DOHH2 (cell line): ENCODE measurements at regions not wholly inside any gene's neighbourhood (a gene's known extent, or its start where the extent isn't known, plus 50 kb on each side); places are given as distances from the start of the nearest gene placed in this dataset.

Experiments
- H3F3A ChIP-seq: fragments of 200-600 bp; sonication (generic), shearing (Covaris generic); 2 replicates; pipeline ENCODE4 v1.6.0; 2016; ENCODE audit warnings: antibody characterized with exemption, mild to moderate bottlenecking; ENCODE audit not compliant: control insufficient read depth, insufficient read depth
- H3K27ac ChIP-seq: fragments of 200-600 bp; sonication (generic); 2 replicates; pipeline ENCODE4 v1.5.1; 2014; ENCODE audit warnings: low read depth, mild to moderate bottlenecking, low read length, moderate library complexity
- H3K27me3 ChIP-seq: fragments of 200-600 bp; sonication (generic); 2 replicates; pipeline ENCODE4 v1.6.1; 2014; ENCODE audit warnings: mild to moderate bottlenecking, low read length, mixed read lengths; ENCODE audit not compliant: control insufficient read depth
- H3K36me3 ChIP-seq: fragments of 200-600 bp; sonication (generic); 2 replicates; pipeline ENCODE4 v1.6.1; 2014; ENCODE audit warnings: mild to moderate bottlenecking, low read length, moderate library complexity, mixed read lengths; ENCODE audit not compliant: control insufficient read depth
- H3K4me1 ChIP-seq: fragments of 200-600 bp; sonication (generic); 2 replicates; pipeline ENCODE4 v1.6.1; 2014; ENCODE audit warnings: mild to moderate bottlenecking, low read length, mixed read lengths; ENCODE audit not compliant: control insufficient read depth
- H3K4me2 ChIP-seq: fragments of 200-600 bp; sonication (generic); 2 replicates; pipeline ENCODE4 v1.6.0; 2014; ENCODE audit warnings: mild to moderate bottlenecking, low read length, moderate library complexity
- H3K4me3 ChIP-seq: fragments of 200-600 bp; sonication (generic); 2 replicates; pipeline ENCODE4 v1.5.1; 2014; ENCODE audit warnings: mild to moderate bottlenecking, low read length, mixed read lengths
- H3K79me2 ChIP-seq: fragments of 200-600 bp; sonication (generic); 2 replicates; pipeline ENCODE4 v1.6.1; 2014; ENCODE audit warnings: mild to moderate bottlenecking, low read length, mixed read lengths; ENCODE audit not compliant: control insufficient read depth
- H3K9me2 ChIP-seq: fragments of 200-600 bp; sonication (generic); replicated peaks from 2 replicates; pipeline ENCODE4 v1.6.1; 2014; ENCODE audit warnings: mild to moderate bottlenecking, low read length, mixed read lengths; ENCODE audit not compliant: control insufficient read depth
- H3K9me3 ChIP-seq: fragments of 200-600 bp; sonication (generic); 2 replicates; pipeline ENCODE4 v1.6.1; 2014; ENCODE audit warnings: antibody characterized with exemption, low read length, mixed read lengths; ENCODE audit not compliant: control insufficient read depth, insufficient read depth
- H4K20me1 ChIP-seq: fragments of 200-600 bp; sonication (generic); 2 replicates; pipeline ENCODE4 v1.6.0; 2014; ENCODE audit warnings: low read depth, mild to moderate bottlenecking, antibody characterized with exemption, low read length, moderate library complexity; ENCODE audit not compliant: control insufficient read depth, insufficient read depth
- EZH2phosphoT487 ChIP-seq: fragments of 200-600 bp; sonication (generic); IDR thresholded peaks from 2 replicates; pipeline ENCODE4 v1.6.1; 2017; ENCODE audit warnings: borderline replicate concordance, mild to moderate bottlenecking, antibody characterized with exemption, low read length, moderate library complexity, mixed read lengths
- TF ChIP-seq, protein P1 (sequence below): fragments of 200-600 bp; sonication (generic); IDR thresholded peaks from one replicate; pipeline ENCODE4 v1.5.1; 2014; ENCODE audit warnings: antibody characterized with exemption, mild to moderate bottlenecking, low read depth, low read length; ENCODE audit not compliant: poor library complexity, severe bottlenecking

DNA sequence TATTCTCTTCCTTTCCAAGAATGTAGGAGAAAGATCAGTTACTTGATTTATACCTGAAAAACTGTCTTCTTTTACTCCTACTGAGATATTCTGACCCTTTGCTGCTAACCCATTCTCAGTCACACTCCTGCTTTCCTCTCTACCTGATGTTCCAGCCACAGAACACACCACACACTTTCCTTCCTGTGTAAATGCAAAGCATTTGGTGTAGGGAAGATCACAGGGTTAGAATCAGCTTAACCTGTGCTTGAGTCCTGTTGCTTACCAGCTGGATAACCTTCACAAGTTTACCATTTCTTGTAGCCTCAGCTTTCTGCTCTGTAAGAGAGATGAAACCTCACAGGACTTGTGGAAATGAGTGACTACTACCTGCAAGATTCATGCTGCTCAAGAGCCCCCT is 489.8 kb upstream of the GOLIM4 start:
- no peak overlapping the region for H3K27ac ChIP-seq
- no peak overlapping the region for H3K4me3 ChIP-seq
- no peaks in the 10 kb centered on the region for H3K79me2 ChIP-seq
- H3K27me3 ChIP-seq = no peaks in the 10 kb centered on the region
- no peaks in the 10 kb centered on the region for H3K9me3 ChIP-seq
- no peaks in the 10 kb centered on the region for H3K9me2 ChIP-seq
- no peaks in the 10 kb centered on the region for H4K20me1 ChIP-seq
- no peak overlapping the region for H3K4me2 ChIP-seq
- no peaks in the 10 kb centered on the region for H3K36me3 ChIP-seq
- no peaks in the 10 kb centered on the region for H3F3A ChIP-seq
- no peaks in the 10 kb centered on the region for H3K4me1 ChIP-seq
- TF ChIP-seq, protein P1, sequence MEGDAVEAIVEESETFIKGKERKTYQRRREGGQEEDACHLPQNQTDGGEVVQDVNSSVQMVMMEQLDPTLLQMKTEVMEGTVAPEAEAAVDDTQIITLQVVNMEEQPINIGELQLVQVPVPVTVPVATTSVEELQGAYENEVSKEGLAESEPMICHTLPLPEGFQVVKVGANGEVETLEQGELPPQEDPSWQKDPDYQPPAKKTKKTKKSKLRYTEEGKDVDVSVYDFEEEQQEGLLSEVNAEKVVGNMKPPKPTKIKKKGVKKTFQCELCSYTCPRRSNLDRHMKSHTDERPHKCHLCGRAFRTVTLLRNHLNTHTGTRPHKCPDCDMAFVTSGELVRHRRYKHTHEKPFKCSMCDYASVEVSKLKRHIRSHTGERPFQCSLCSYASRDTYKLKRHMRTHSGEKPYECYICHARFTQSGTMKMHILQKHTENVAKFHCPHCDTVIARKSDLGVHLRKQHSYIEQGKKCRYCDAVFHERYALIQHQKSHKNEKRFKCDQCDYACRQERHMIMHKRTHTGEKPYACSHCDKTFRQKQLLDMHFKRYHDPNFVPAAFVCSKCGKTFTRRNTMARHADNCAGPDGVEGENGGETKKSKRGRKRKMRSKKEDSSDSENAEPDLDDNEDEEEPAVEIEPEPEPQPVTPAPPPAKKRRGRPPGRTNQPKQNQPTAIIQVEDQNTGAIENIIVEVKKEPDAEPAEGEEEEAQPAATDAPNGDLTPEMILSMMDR = no peak
- TF ChIP-seq EZH2phosphoT487 = no peak

DNA sequence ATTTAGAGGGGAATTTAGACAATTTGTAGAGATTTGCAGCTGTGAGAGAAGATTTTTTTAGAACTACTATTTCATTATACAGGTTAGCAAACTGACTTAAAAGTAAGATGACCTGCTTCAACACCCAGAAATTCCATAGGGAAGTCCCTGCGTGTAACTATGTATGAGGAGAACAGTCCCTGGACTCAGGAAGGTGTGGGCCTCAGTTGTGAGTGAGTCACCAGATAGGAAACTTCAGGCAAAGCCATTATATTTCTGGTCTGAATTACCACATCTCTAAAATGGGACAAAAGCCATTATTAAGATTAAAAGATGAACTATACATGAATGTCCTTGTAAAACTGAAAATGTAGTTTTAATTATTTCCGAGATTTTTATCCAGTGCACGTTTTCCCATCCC is 488.3 kb upstream of the GOLIM4 start:
- Histone ChIP-seq H3K4me3 (no peak overlapping the region), H3K9me2 (no peaks in the 10 kb centered on the region), H3K27me3 (no peaks in the 10 kb centered on the region), H3K27ac (no peak overlapping the region), H3K4me1 (no peaks in the 10 kb centered on the region), H3K79me2 (no peaks in the 10 kb centered on the region), H3K4me2 (no peak overlapping the region), H3K9me3 (no peaks in the 10 kb centered on the region), H3K36me3 (no peaks in the 10 kb centered on the region), H4K20me1 (no peaks in the 10 kb centered on the region), H3F3A (no peaks in the 10 kb centered on the region)
- TF ChIP-seq, protein P1 = no peak
- no peak for TF ChIP-seq EZH2phosphoT487

DNA sequence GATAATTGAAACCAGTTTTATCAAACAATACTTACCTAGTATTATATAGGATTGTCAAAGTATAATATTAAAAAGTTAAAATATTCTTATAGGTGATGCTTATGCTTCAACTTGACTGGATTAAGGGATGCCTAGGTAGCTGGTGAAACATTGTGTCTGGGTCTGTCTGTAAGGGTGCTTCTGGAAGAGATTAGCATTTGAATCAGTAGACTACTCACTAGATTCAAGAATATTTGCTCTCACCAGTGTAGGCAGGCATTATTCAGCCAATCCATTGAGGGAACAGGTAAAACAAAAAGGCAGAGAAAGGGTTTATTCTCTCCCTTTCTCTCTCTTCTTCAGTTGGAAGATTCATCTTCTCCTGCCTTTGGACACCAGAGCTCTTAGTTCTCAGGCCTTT is 486.8 kb upstream of the GOLIM4 start:
- H3K79me2 ChIP-seq = no peaks in the 10 kb centered on the region
- H3K4me3 ChIP-seq = no peak overlapping the region
- H3K36me3 ChIP-seq = no peaks in the 10 kb centered on the region
- H3F3A ChIP-seq = no peaks in the 10 kb centered on the region
- H3K4me1 ChIP-seq = no peaks in the 10 kb centered on the region
- H4K20me1 ChIP-seq = no peaks in the 10 kb centered on the region
- no peaks in the 10 kb centered on the region for H3K9me2 ChIP-seq
- no peak overlapping the region for H3K27ac ChIP-seq
- no peak overlapping the region for H3K4me2 ChIP-seq
- no peaks in the 10 kb centered on the region for H3K9me3 ChIP-seq
- TF ChIP-seq EZH2phosphoT487 = no peak
- TF ChIP-seq, protein P1 = no peak
- no peaks in the 10 kb centered on the region for H3K27me3 ChIP-seq

DNA sequence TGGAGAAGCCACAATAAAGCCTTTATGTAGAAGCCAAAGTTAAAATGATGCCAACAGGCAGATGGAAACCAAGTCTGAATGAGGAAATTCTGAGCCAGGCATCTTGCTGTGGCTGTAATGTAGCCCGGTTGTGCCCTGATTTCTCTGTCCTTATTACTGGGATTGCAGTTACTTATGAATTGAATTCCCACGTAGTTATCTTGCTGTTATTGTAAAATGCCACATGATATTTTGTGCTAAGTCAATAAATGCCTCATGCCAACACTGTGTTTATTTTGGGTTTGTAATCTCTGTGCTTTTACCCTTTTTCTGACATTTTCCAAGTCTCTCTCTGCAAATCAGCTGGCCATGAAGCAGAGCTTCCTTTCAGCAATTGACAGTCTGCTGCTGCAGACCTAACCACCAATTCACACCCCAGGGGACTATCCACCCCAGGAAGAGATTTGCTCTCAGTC is 486.1 kb upstream of the GOLIM4 start:
- Histone ChIP-seq H3K27me3 (no peaks in the 10 kb centered on the region), H3K4me1 (no peaks in the 10 kb centered on the region), H3K9me2 (no peaks in the 10 kb centered on the region), H3F3A (no peaks in the 10 kb centered on the region), H4K20me1 (no peaks in the 10 kb centered on the region), H3K79me2 (no peaks in the 10 kb centered on the region), H3K4me3 (no peak overlapping the region), H3K36me3 (no peaks in the 10 kb centered on the region), H3K27ac (no peak overlapping the region), H3K9me3 (no peaks in the 10 kb centered on the region), H3K4me2 (no peak overlapping the region)
- TF ChIP-seq, protein P1 = no peak
- TF ChIP-seq EZH2phosphoT487 = no peak
